ENCODE measurements at regions not wholly inside any gene's neighbourhood (a gene's known extent, or its start where the extent isn't known, plus 50 kb on each side); places are given as distances from the start of the nearest gene placed in this dataset.

GRCh38 chr5:82786748-82787147 is 290.4 kb downstream of the TMEM167A start:
- H3K14ac ChIP-seq (ENCODE audit: low read length): no peak overlapping the region
- no peak overlapping the region for H2AK5ac ChIP-seq (ENCODE audit: low read length)
- no peak overlapping the region for H3K23ac ChIP-seq (ENCODE audit: low read length)
- H3K9me3 ChIP-seq (ENCODE audit: insufficient read depth, low read depth, low read length): no peaks in the 10 kb centered on the region
- WGBS (ENCODE audit: extremely low coverage, insufficient coverage, insufficient read length): no CpG with 5 or more reads among the region's 3 CpGs
- H3K4me1 ChIP-seq (ENCODE audit: control insufficient read depth in 1 of 2, insufficient read depth in 2 of 2, low read length in 2 of 2): no peaks in the 10 kb centered on the region
- no peak overlapping the region for H3K18ac ChIP-seq (ENCODE audit: low read length)
- no peak overlapping the region for H4K8ac ChIP-seq (ENCODE audit: low read depth, low read length)
- no peak overlapping the region for H2BK5ac ChIP-seq (ENCODE audit: low read depth, low read length, poor library complexity)
- H2BK12ac ChIP-seq (ENCODE audit: low read length): no peak overlapping the region
- H3K4ac ChIP-seq (ENCODE audit: low read depth, low read length): no peak overlapping the region
- no peak overlapping the region for H4K91ac ChIP-seq (ENCODE audit: low read depth, low read length)
- H3K27ac ChIP-seq (ENCODE audit: low read depth, low read length): no peak overlapping the region
- no peak overlapping the region for H3K9ac ChIP-seq (ENCODE audit: low read length)
- H4K12ac ChIP-seq (ENCODE audit: low read depth, low read length): no peak overlapping the region
- H3K79me1 ChIP-seq (ENCODE audit: low read length): no peaks in the 10 kb centered on the region
- no peak for DNase-seq
- H2AFZ ChIP-seq (ENCODE audit: insufficient read depth, low read length, poor library complexity): no peak overlapping the region
- H2BK120ac ChIP-seq (ENCODE audit: insufficient read depth, low read length, poor library complexity): no peak overlapping the region
- H3K79me2 ChIP-seq (ENCODE audit: control insufficient read depth, insufficient read depth, low read length, poor library complexity): no peaks in the 10 kb centered on the region
- H3K4me3 ChIP-seq (ENCODE audit: low read depth, low read length): no peak overlapping the region
- H3K36me3 ChIP-seq (ENCODE audit: control insufficient read depth in 1 of 2, insufficient read depth in 2 of 2, low read length in 2 of 2): no peaks in the 10 kb centered on the region
- no peaks in the 10 kb centered on the region for H3K27me3 ChIP-seq (ENCODE audit: insufficient read depth, low read length)
- no peak overlapping the region for H3K4me2 ChIP-seq (ENCODE audit: low read length)

DNA sequence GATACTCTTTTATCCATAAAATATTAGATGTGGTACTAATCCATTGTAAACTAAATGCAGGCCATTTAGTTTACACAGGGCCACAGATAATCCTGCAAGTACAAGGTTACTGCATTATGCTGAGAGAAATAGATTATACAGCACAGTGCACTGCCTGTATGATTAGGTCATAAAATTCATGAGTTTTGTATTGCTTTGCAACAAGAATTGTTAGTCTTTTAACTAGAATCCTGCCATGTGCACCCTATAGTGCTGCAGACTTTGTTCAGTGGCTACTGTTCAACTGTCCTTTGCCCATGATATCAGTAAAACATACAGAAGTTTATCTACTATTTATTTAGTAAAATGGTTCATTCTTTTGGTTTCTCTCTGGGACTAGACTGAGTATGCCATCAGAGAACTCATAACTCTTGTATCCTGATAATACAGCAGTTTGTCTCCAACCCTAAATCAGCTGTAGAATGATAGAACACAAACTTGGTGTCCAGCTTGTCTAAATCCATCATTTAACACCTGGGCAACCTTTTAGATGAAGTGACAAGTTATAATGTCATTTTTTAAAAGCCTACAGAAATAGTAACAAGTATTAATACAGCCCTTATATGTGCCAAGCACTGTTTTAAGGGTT is 291.2 kb downstream of the TMEM167A start:
- no peak overlapping the region for H3K9ac ChIP-seq (ENCODE audit: low read length)

GRCh38 chr5:82785456-82785855 is 291.7 kb downstream of the TMEM167A start:
- Histone ChIP-seq H3K23ac (ENCODE audit: low read length) (no peak overlapping the region), H3K79me2 (ENCODE audit: control insufficient read depth, insufficient read depth, low read length, poor library complexity) (no peaks in the 10 kb centered on the region), H2BK120ac (ENCODE audit: insufficient read depth, low read length, poor library complexity) (no peak overlapping the region), H4K8ac (ENCODE audit: low read depth, low read length) (no peak overlapping the region), H3K4ac (ENCODE audit: low read depth, low read length) (no peak overlapping the region), H3K4me1 (ENCODE audit: control insufficient read depth in 1 of 2, insufficient read depth in 2 of 2, low read length in 2 of 2) (no peaks in the 10 kb centered on the region), H2BK5ac (ENCODE audit: low read depth, low read length, poor library complexity) (no peak overlapping the region), H3K14ac (ENCODE audit: low read length) (no peak overlapping the region), H4K12ac (ENCODE audit: low read depth, low read length) (no peak overlapping the region), H3K9ac (ENCODE audit: low read length) (no peak overlapping the region), H3K4me2 (ENCODE audit: low read length) (no peak overlapping the region), H2AFZ (ENCODE audit: insufficient read depth, low read length, poor library complexity) (no peak overlapping the region), H3K9me3 (ENCODE audit: insufficient read depth, low read depth, low read length) (no peaks in the 10 kb centered on the region), H3K18ac (ENCODE audit: low read length) (no peak overlapping the region), H3K4me3 (ENCODE audit: low read depth, low read length) (no peak overlapping the region), H3K27ac (ENCODE audit: low read depth, low read length) (no peak overlapping the region), H3K79me1 (ENCODE audit: low read length) (no peaks in the 10 kb centered on the region), H3K27me3 (ENCODE audit: insufficient read depth, low read length) (no peaks in the 10 kb centered on the region), H2BK12ac (ENCODE audit: low read length) (no peak overlapping the region), H4K91ac (ENCODE audit: low read depth, low read length) (no peak overlapping the region), H2AK5ac (ENCODE audit: low read length) (no peak overlapping the region), H3K36me3 (ENCODE audit: control insufficient read depth in 1 of 2, insufficient read depth in 2 of 2, low read length in 2 of 2) (no peaks in the 10 kb centered on the region)
- no peak for DNase-seq

More for the DNA sequence above, 291.2 kb downstream of the TMEM167A start:
- no peak overlapping the region for H4K8ac ChIP-seq (ENCODE audit: low read depth, low read length)
- H2BK12ac ChIP-seq (ENCODE audit: low read length): no peak overlapping the region
- no peak overlapping the region for H3K4me3 ChIP-seq (ENCODE audit: low read depth, low read length)
- H3K14ac ChIP-seq (ENCODE audit: low read length): no peak overlapping the region
- no peak overlapping the region for H2BK5ac ChIP-seq (ENCODE audit: low read depth, low read length, poor library complexity)
- H4K91ac ChIP-seq (ENCODE audit: low read depth, low read length): no peak overlapping the region
- H3K36me3 ChIP-seq (ENCODE audit: control insufficient read depth in 1 of 2, insufficient read depth in 2 of 2, low read length in 2 of 2): no peaks in the 10 kb centered on the region
- no peaks in the 10 kb centered on the region for H3K79me1 ChIP-seq (ENCODE audit: low read length)
- H3K4ac ChIP-seq (ENCODE audit: low read depth, low read length): no peak overlapping the region
- DNase-seq: no peak
- H3K4me1 ChIP-seq (ENCODE audit: control insufficient read depth in 1 of 2, insufficient read depth in 2 of 2, low read length in 2 of 2): no peaks in the 10 kb centered on the region
- H2AFZ ChIP-seq (ENCODE audit: insufficient read depth, low read length, poor library complexity): no peak overlapping the region
- no peak overlapping the region for H2BK120ac ChIP-seq (ENCODE audit: insufficient read depth, low read length, poor library complexity)
- H3K23ac ChIP-seq (ENCODE audit: low read length): no peak overlapping the region
- no peak overlapping the region for H3K27ac ChIP-seq (ENCODE audit: low read depth, low read length)
- H3K9me3 ChIP-seq (ENCODE audit: insufficient read depth, low read depth, low read length): no peaks in the 10 kb centered on the region
- no peak overlapping the region for H3K4me2 ChIP-seq (ENCODE audit: low read length)
- H3K27me3 ChIP-seq (ENCODE audit: insufficient read depth, low read length): no peaks in the 10 kb centered on the region
- H3K18ac ChIP-seq (ENCODE audit: low read length): no peak overlapping the region
- H2AK5ac ChIP-seq (ENCODE audit: low read length): no peak overlapping the region
- H4K12ac ChIP-seq (ENCODE audit: low read depth, low read length): no peak overlapping the region
- no peaks in the 10 kb centered on the region for H3K79me2 ChIP-seq (ENCODE audit: control insufficient read depth, insufficient read depth, low read length, poor library complexity)

GRCh38 chr5:82784521-82784920 is 292.7 kb downstream of the TMEM167A start:
- Histone ChIP-seq H2BK120ac (ENCODE audit: insufficient read depth, low read length, poor library complexity) (no peak overlapping the region), H2AFZ (ENCODE audit: insufficient read depth, low read length, poor library complexity) (no peak overlapping the region), H3K4ac (ENCODE audit: low read depth, low read length) (no peak overlapping the region), H3K79me1 (ENCODE audit: low read length) (no peaks in the 10 kb centered on the region), H3K27ac (ENCODE audit: low read depth, low read length) (no peak overlapping the region), H3K36me3 (ENCODE audit: control insufficient read depth in 1 of 2, insufficient read depth in 2 of 2, low read length in 2 of 2) (no peaks in the 10 kb centered on the region), H4K91ac (ENCODE audit: low read depth, low read length) (no peak overlapping the region), H3K9ac (ENCODE audit: low read length) (no peak overlapping the region), H3K23ac (ENCODE audit: low read length) (no peak overlapping the region), H3K79me2 (ENCODE audit: control insufficient read depth, insufficient read depth, low read length, poor library complexity) (no peaks in the 10 kb centered on the region), H3K4me2 (ENCODE audit: low read length) (no peak overlapping the region), H4K12ac (ENCODE audit: low read depth, low read length) (no peak overlapping the region), H3K27me3 (ENCODE audit: insufficient read depth, low read length) (no peaks in the 10 kb centered on the region), H3K4me3 (ENCODE audit: low read depth, low read length) (no peak overlapping the region), H4K8ac (ENCODE audit: low read depth, low read length) (no peak overlapping the region), H3K18ac (ENCODE audit: low read length) (no peak overlapping the region), H2BK12ac (ENCODE audit: low read length) (no peak overlapping the region), H3K9me3 (ENCODE audit: insufficient read depth, low read depth, low read length) (no peaks in the 10 kb centered on the region), H2BK5ac (ENCODE audit: low read depth, low read length, poor library complexity) (no peak overlapping the region), H3K14ac (ENCODE audit: low read length) (no peak overlapping the region), H2AK5ac (ENCODE audit: low read length) (no peak overlapping the region), H3K4me1 (ENCODE audit: control insufficient read depth in 1 of 2, insufficient read depth in 2 of 2, low read length in 2 of 2) (no peaks in the 10 kb centered on the region)
- DNase-seq: no peak
- no CpG with 5 or more reads among the region's 1 CpG for WGBS (ENCODE audit: extremely low coverage, insufficient coverage, insufficient read length)

Data from trophoblast cell (in vitro differentiated cells and primary cell).